ENCODE measurements at regions not wholly inside any gene's neighbourhood (a gene's known extent, or its start where the extent isn't known, plus 50 kb on each side); places are given as distances from the start of the nearest gene placed in this dataset.

DNA sequence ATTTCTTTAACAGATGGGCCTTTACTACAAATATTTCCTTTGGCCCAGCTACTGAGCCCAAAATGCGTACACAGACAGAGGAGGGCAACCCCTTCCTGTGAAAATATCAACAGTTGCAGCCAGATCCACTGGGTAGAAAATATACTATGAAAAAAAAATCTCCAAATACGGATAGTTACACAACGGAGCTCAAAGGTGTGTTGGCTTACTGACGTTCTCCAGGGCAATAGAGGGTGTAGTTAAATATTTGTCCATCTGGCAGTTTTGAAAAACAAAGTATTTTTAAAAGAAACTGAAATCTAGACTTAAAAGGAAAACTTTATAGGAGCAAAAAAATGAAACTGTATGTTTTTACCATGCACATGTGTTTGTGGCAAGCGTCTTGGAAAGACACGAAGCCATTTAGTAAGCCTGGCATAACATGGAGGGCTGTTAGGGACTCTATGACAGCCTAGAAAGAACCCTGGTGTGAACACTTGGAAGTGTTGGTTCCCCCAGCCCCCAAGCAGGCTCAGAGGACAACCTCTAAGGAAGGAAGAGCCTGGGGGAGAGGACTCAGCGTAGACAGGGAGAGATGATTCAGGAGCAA, 157.8 kb upstream of the TRPM3 start:
- BruUV-seq (replicated peaks), result no TSS peak
- FAIRE-seq (no peak), DNase-seq (ENCODE audit: low read depth, low spot score) (no peak)
- Histone ChIP-seq H3K4me1 (ENCODE audit: control insufficient read depth, extremely low read depth, insufficient read depth, low read length) (no peaks in the 10 kb centered on the region), H3K36me3 (ENCODE audit: control insufficient read depth in 2 of 2, extremely low read depth in 1 of 2, insufficient read depth in 2 of 2, low read length in 2 of 2) (no peaks in the 10 kb centered on the region), H3K27me3 (ENCODE audit: control insufficient read depth in 2 of 2, insufficient read depth in 2 of 2, low read length in 2 of 2) (no peaks in the 10 kb centered on the region), H4K20me1 (replicated peaks; ENCODE audit: control insufficient read depth, extremely low read depth, insufficient read depth, low read length) (no peaks in the 10 kb centered on the region), H3K9me1 (replicated peaks; ENCODE audit: control insufficient read depth, extremely low read depth, insufficient read depth, low read length) (no peaks in the 10 kb centered on the region), H3K4me3 (replicated peaks in 1 of 3; ENCODE audit: insufficient read depth in 1 of 3, low read depth in 1 of 3, low read length in 3 of 3) (no peak overlapping the region), H2AFZ (ENCODE audit: low read depth, low read length) (no peak overlapping the region), H3K79me2 (ENCODE audit: control insufficient read depth, insufficient read depth, low read length) (no peaks in the 10 kb centered on the region), H3K4me2 (ENCODE audit: insufficient read depth, low read length) (no peak overlapping the region), H3K27ac (ENCODE audit: insufficient read depth, low read depth, low read length) (no peak overlapping the region), H3K9me3 (replicated peaks; ENCODE audit: control insufficient read depth, insufficient read depth, low read length) (no peaks in the 10 kb centered on the region), H3K9ac (replicated peaks; ENCODE audit: extremely low read depth, insufficient read depth, low read length) (no peak overlapping the region)
- dilution Hi-C loops (cut with MboI; ENCODE audit: extremely low pct_ligation_motif_present, low sequenced_read_pairs) (no loop called here), intact Hi-C loops (cut with micrococcal nuclease) (no loop called here)
- no peak for TF ChIP-seq POLR2AphosphoS5 (IDR thresholded peaks at IDR 0.05; ENCODE audit: insufficient read depth, low read depth, low read length)
- no peak for TF ChIP-seq POLR2A (IDR thresholded peaks at IDR 0.05; ENCODE audit: low read depth, low read length)
- TF ChIP-seq, protein P1, sequence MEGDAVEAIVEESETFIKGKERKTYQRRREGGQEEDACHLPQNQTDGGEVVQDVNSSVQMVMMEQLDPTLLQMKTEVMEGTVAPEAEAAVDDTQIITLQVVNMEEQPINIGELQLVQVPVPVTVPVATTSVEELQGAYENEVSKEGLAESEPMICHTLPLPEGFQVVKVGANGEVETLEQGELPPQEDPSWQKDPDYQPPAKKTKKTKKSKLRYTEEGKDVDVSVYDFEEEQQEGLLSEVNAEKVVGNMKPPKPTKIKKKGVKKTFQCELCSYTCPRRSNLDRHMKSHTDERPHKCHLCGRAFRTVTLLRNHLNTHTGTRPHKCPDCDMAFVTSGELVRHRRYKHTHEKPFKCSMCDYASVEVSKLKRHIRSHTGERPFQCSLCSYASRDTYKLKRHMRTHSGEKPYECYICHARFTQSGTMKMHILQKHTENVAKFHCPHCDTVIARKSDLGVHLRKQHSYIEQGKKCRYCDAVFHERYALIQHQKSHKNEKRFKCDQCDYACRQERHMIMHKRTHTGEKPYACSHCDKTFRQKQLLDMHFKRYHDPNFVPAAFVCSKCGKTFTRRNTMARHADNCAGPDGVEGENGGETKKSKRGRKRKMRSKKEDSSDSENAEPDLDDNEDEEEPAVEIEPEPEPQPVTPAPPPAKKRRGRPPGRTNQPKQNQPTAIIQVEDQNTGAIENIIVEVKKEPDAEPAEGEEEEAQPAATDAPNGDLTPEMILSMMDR (IDR thresholded peaks at IDR 0.05; ENCODE audit: extremely low read depth in 1 of 2, insufficient read depth in 1 of 2, low read depth in 1 of 2, low read length in 2 of 2), result no peak
- no peak for TF ChIP-seq MYC (IDR thresholded peaks at IDR 0.05; ENCODE audit: low read depth, low read length)
- TF ChIP-seq EZH2 (IDR thresholded peaks at IDR 0.05; ENCODE audit: borderline replicate concordance, low read depth, low read length, severe bottlenecking), result no peak
- TF ChIP-seq, protein P2, sequence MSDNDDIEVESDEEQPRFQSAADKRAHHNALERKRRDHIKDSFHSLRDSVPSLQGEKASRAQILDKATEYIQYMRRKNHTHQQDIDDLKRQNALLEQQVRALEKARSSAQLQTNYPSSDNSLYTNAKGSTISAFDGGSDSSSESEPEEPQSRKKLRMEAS (IDR thresholded peaks at IDR 0.05; ENCODE audit: insufficient read depth, insufficient read length), result no peak
- TF ChIP-seq FOS (IDR thresholded peaks at IDR 0.05; ENCODE audit: borderline replicate concordance, insufficient read depth, low read length), result no peak
- TF ChIP-seq JUN (IDR thresholded peaks at IDR 0.05; ENCODE audit: borderline replicate concordance, insufficient read depth, insufficient read length, low read depth), result no peak
- no peak for TF ChIP-seq GATA2 (IDR thresholded peaks at IDR 0.05; ENCODE audit: insufficient read depth, insufficient read length, low read depth, low read length)
- CTCF ChIA-PET, result no interaction called here
- POLR2A ChIA-PET, result no interaction called here

Measured in endothelial cell of umbilical vein (primary cell).